ENCODE measurements at regions not wholly inside any gene's neighbourhood (a gene's known extent, or its start where the extent isn't known, plus 50 kb on each side); places are given as distances from the start of the nearest gene placed in this dataset.

DNA sequence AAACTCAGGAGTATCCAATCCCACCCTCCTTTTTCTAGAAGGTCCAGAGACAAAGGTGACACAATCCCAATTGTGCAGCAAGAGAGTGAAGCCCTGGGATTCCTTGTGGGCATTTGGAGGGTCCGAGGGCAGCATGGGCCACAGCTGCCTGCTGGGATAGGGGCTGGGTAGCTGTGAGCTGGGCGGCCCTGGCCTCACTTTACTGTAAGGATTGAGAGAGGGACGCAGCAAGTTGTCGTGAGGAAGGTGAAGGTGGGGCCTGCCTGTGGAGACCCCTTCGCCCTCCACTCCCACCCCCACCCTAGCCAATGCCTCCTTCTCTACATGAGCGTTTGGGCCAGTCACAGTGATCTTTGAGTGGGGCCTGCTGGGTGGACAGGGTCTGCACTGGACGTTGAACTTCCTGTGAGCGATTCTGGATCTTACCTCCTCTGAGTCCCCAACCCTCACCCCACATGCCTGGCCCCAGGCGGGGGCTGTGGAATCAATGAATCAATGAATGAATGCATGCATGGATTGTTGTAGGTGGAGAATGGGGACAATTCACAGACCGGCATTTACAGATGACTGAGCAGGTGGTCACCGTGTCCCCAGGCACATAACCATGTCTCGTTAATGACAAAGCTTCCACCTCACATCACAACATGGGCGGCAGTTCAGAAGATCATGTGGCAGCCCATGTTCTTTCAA lies 107.2 kb downstream of the INHBB start:
- ChIA-PET POLR2A (no interaction called here), CTCF (no interaction called here)
- Histone ChIP-seq H3K9ac (ENCODE audit: low read length) (no peak overlapping the region), H3K4me1 (ENCODE audit: control insufficient read depth in 2 of 2, insufficient read depth in 2 of 2, low read length in 2 of 2) (no peaks in the 10 kb centered on the region), H3K4me2 (replicated peaks; ENCODE audit: low read depth, low read length, poor library complexity, severe bottlenecking) (no peak overlapping the region), H3K79me2 (ENCODE audit: control insufficient read depth, insufficient read depth, low read length) (no peaks in the 10 kb centered on the region), H3K4me3 (ENCODE audit: control extremely low read depth in 1 of 5, extremely low read depth in 1 of 5, insufficient read depth in 1 of 5, low read depth in 2 of 5, low read length in 4 of 5) (no peak overlapping the region), H3K9me3 (ENCODE audit: control extremely low read depth in 1 of 3, control insufficient read depth in 2 of 3, insufficient read depth in 1 of 3, low read length in 2 of 3) (peaks cover 0 to 7% (median 3%) of the 10 kb centered on the region in 3 donors), H3K36me3 (replicated peaks in 1 of 2; ENCODE audit: control extremely low read depth in 1 of 2, control insufficient read depth in 1 of 2, extremely low read depth in 1 of 2, insufficient read depth in 2 of 2, low read length in 1 of 2) (no peaks in the 10 kb centered on the region), H3K27me3 (replicated peaks in 1 of 4; ENCODE audit: control extremely low read depth in 1 of 4, control insufficient read depth in 3 of 4, insufficient read depth in 4 of 4, low read length in 3 of 4) (peaks cover 0 to 3% (median 0%) of the 10 kb centered on the region in 4 experiments), H4K20me1 (ENCODE audit: control insufficient read depth, insufficient read depth, low read length, poor library complexity, severe bottlenecking) (no peaks in the 10 kb centered on the region), H3K27ac (ENCODE audit: low read length in 2 of 2) (no peak overlapping the region), H2AFZ (ENCODE audit: insufficient read depth, low read depth, low read length, poor library complexity, severe bottlenecking) (no peak overlapping the region)
- ATAC-seq (ENCODE audit: low read depth), result no peak
- no peaks in the 10 kb centered on the region for H3K4me1 Mint-ChIP-seq
- peaks cover 11% of the 10 kb centered on the region for H3K9me3 Mint-ChIP-seq (ENCODE audit: insufficient read depth)
- H3K4me3 Mint-ChIP-seq, result no peak overlapping the region
- H3K27ac Mint-ChIP-seq, result no peak overlapping the region
- TF ChIP-seq EZH2 (IDR thresholded peaks at IDR 0.05; ENCODE audit: borderline replicate concordance, insufficient read depth, low read depth, low read length, poor library complexity, severe bottlenecking), result no peak
- TF ChIP-seq, protein P1, sequence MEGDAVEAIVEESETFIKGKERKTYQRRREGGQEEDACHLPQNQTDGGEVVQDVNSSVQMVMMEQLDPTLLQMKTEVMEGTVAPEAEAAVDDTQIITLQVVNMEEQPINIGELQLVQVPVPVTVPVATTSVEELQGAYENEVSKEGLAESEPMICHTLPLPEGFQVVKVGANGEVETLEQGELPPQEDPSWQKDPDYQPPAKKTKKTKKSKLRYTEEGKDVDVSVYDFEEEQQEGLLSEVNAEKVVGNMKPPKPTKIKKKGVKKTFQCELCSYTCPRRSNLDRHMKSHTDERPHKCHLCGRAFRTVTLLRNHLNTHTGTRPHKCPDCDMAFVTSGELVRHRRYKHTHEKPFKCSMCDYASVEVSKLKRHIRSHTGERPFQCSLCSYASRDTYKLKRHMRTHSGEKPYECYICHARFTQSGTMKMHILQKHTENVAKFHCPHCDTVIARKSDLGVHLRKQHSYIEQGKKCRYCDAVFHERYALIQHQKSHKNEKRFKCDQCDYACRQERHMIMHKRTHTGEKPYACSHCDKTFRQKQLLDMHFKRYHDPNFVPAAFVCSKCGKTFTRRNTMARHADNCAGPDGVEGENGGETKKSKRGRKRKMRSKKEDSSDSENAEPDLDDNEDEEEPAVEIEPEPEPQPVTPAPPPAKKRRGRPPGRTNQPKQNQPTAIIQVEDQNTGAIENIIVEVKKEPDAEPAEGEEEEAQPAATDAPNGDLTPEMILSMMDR (IDR thresholded peaks at IDR 0.05), result no peak
- DNase-seq, result no peak
- intact Hi-C loops (cut with micrococcal nuclease), result no loop called here
- peaks cover 8% of the 10 kb centered on the region for H3K27me3 Mint-ChIP-seq
- WGBS (ENCODE audit: insufficient coverage), result 95% methylated on average over 5 of the region's 13 CpGs

DNA sequence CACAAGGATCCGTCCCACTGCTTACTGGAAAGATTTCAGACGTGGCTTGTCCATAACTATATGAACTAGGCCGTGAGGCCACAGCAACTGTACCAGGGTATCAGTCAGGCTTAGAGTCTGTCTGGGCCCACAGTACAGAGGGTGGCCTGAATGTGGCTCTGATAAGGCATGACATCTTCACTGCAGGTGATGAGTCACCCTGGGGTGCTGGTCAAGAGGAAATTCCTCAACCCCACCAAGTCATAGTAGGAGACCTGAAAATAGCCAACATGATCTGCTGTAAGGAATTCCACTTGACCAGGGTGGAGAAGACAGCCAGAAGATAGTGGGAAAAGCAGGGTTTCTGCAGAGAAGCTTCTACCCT lies 107.7 kb downstream of the INHBB start:
- Histone ChIP-seq H3K27ac (ENCODE audit: low read length in 2 of 2) (no peak overlapping the region), H3K79me2 (ENCODE audit: control insufficient read depth, insufficient read depth, low read length) (no peaks in the 10 kb centered on the region), H3K36me3 (replicated peaks in 1 of 2; ENCODE audit: control extremely low read depth in 1 of 2, control insufficient read depth in 1 of 2, extremely low read depth in 1 of 2, insufficient read depth in 2 of 2, low read length in 1 of 2) (no peaks in the 10 kb centered on the region), H3K27me3 (replicated peaks in 1 of 4; ENCODE audit: control extremely low read depth in 1 of 4, control insufficient read depth in 3 of 4, insufficient read depth in 4 of 4, low read length in 3 of 4) (peaks cover 0 to 3% (median 0%) of the 10 kb centered on the region in 4 experiments), H2AFZ (ENCODE audit: insufficient read depth, low read depth, low read length, poor library complexity, severe bottlenecking) (no peak overlapping the region), H3K4me2 (replicated peaks; ENCODE audit: low read depth, low read length, poor library complexity, severe bottlenecking) (no peak overlapping the region), H3K4me3 (ENCODE audit: control extremely low read depth in 1 of 5, extremely low read depth in 1 of 5, insufficient read depth in 1 of 5, low read depth in 2 of 5, low read length in 4 of 5) (no peak overlapping the region), H3K4me1 (ENCODE audit: control insufficient read depth in 2 of 2, insufficient read depth in 2 of 2, low read length in 2 of 2) (no peaks in the 10 kb centered on the region), H3K9me3 (ENCODE audit: control extremely low read depth in 1 of 3, control insufficient read depth in 2 of 3, insufficient read depth in 1 of 3, low read length in 2 of 3) (peaks cover 0 to 7% (median 3%) of the 10 kb centered on the region in 3 donors), H3K9ac (ENCODE audit: low read length) (no peak overlapping the region), H4K20me1 (ENCODE audit: control insufficient read depth, insufficient read depth, low read length, poor library complexity, severe bottlenecking) (no peaks in the 10 kb centered on the region)
- no peak overlapping the region for H3K27ac Mint-ChIP-seq
- DNase-seq (no peak), ATAC-seq (ENCODE audit: low read depth) (no peak)
- 97% methylated on average over 3 of the region's 3 CpGs for WGBS (ENCODE audit: insufficient coverage)
- H3K27me3 Mint-ChIP-seq, result peaks cover 8% of the 10 kb centered on the region
- no peak overlapping the region for H3K4me3 Mint-ChIP-seq
- TF ChIP-seq EZH2 (IDR thresholded peaks at IDR 0.05; ENCODE audit: borderline replicate concordance, insufficient read depth, low read depth, low read length, poor library complexity, severe bottlenecking), result no peak
- TF ChIP-seq, protein P1 (IDR thresholded peaks at IDR 0.05), result no peak
- ChIA-PET CTCF (no interaction called here), POLR2A (no interaction called here)
- intact Hi-C loops (cut with micrococcal nuclease), result no loop called here
- H3K9me3 Mint-ChIP-seq (ENCODE audit: insufficient read depth), result peaks cover 11% of the 10 kb centered on the region
- H3K4me1 Mint-ChIP-seq, result no peaks in the 10 kb centered on the region

Data from B cell (primary cell).